ENCODE measurements at regions not wholly inside any gene's neighbourhood (a gene's known extent, or its start where the extent isn't known, plus 50 kb on each side); places are given as distances from the start of the nearest gene placed in this dataset.

GRCh38 chr5:30832519-30832918 is 361.0 kb upstream of the CDH6 start:
- TF ChIP-seq, protein P1, sequence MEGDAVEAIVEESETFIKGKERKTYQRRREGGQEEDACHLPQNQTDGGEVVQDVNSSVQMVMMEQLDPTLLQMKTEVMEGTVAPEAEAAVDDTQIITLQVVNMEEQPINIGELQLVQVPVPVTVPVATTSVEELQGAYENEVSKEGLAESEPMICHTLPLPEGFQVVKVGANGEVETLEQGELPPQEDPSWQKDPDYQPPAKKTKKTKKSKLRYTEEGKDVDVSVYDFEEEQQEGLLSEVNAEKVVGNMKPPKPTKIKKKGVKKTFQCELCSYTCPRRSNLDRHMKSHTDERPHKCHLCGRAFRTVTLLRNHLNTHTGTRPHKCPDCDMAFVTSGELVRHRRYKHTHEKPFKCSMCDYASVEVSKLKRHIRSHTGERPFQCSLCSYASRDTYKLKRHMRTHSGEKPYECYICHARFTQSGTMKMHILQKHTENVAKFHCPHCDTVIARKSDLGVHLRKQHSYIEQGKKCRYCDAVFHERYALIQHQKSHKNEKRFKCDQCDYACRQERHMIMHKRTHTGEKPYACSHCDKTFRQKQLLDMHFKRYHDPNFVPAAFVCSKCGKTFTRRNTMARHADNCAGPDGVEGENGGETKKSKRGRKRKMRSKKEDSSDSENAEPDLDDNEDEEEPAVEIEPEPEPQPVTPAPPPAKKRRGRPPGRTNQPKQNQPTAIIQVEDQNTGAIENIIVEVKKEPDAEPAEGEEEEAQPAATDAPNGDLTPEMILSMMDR (conservative IDR thresholded peaks at IDR 0.05): no peak
- Mint-ChIP-seq H3K27ac (no peak overlapping the region; a peak in 1 of 7 replicates), H3K4me3 (no peak overlapping the region), H3K36me3 (ENCODE audit: insufficient read depth in 1 of 3, low read depth in 3 of 3) (peaks cover 0 to 10% (median 0%) of the 10 kb centered on the region in 3 experiments; a peak in 1 of 7 replicates), H3K27me3 (ENCODE audit: low read depth) (no peaks in the 10 kb centered on the region), H3K9me3 (peaks cover 3 to 13% of the 10 kb centered on the region in 2 experiments; a peak in 3 of 5 replicates), H3K4me1 (peaks cover 6 to 7% of the 10 kb centered on the region in 2 experiments)
- Histone ChIP-seq H2BK120ac (ENCODE audit: low read depth, low read length, poor library complexity, severe bottlenecking) (no peak overlapping the region), H2BK15ac (ENCODE audit: low read depth, low read length) (no peak overlapping the region), H3K9me3 (ENCODE audit: control insufficient read depth, low read depth, low read length) (no peaks in the 10 kb centered on the region), H2BK20ac (ENCODE audit: low read depth, low read length, poor library complexity, severe bottlenecking) (no peak overlapping the region), H4K20me1 (ENCODE audit: control insufficient read depth, insufficient read depth, insufficient read length) (no peaks in the 10 kb centered on the region), H2BK12ac (ENCODE audit: insufficient read length, low read depth, low read length) (no peak overlapping the region), H4K91ac (ENCODE audit: insufficient read length, low read depth, low read length) (no peak overlapping the region), H3K4me1 (ENCODE audit: insufficient read depth, low read length) (no peaks in the 10 kb centered on the region), H2AK5ac (ENCODE audit: insufficient read length, low read length) (no peak overlapping the region), H3K14ac (ENCODE audit: insufficient read depth, low read length) (no peak overlapping the region), H3K4ac (ENCODE audit: low read depth, low read length) (no peak overlapping the region), H3K4me2 (ENCODE audit: insufficient read depth, insufficient read length, low read length) (no peak overlapping the region), H4K8ac (replicated peaks; ENCODE audit: insufficient read length, low read depth, low read length) (no peak overlapping the region), H2BK5ac (ENCODE audit: insufficient read length, low read length) (no peak overlapping the region), H2AFZ (ENCODE audit: low read length) (no peak overlapping the region), H3K9ac (ENCODE audit: extremely low read depth, insufficient read length, low read length) (no peak overlapping the region), H4K5ac (ENCODE audit: insufficient read length, low read depth, low read length) (no peak overlapping the region), H3K23ac (ENCODE audit: insufficient read length, low read depth, low read length) (no peak overlapping the region), H3K79me1 (ENCODE audit: insufficient read depth, low read depth, low read length, poor library complexity, severe bottlenecking) (no peaks in the 10 kb centered on the region), H3K79me2 (ENCODE audit: insufficient read depth, low read length) (no peaks in the 10 kb centered on the region), H3K18ac (ENCODE audit: insufficient read length, low read depth, low read length) (no peak overlapping the region), H3K27me3 (ENCODE audit: insufficient read depth, low read length) (no peaks in the 10 kb centered on the region), H3K56ac (ENCODE audit: insufficient read length, low read depth, low read length) (no peak overlapping the region), H3T11ph (ENCODE audit: low read length) (no peak overlapping the region), H3K23me2 (ENCODE audit: insufficient read length, low read depth, low read length, poor library complexity, severe bottlenecking) (no peaks in the 10 kb centered on the region), H3K27ac (ENCODE audit: insufficient read length, low read depth, low read length) (no peak overlapping the region)
- DNase-seq: no peak

Data from H9 (cell line).